Fibroblast of lung (primary cell): ENCODE measurements at regions not wholly inside any gene's neighbourhood (a gene's known extent, or its start where the extent isn't known, plus 50 kb on each side); places are given as distances from the start of the nearest gene placed in this dataset.

Experiments used
- CTCF ChIP-seq, 2 donors: IDR thresholded peaks in 1 of 2; conservative IDR thresholded peaks in 1 of 2; 1 replicate in 1 of 2; 2 replicates in 1 of 2; pipeline ENCODE4 v1.5.1; 2011 to 2012; ENCODE audit warnings: low read length in 2 of 2, control low read depth in 1 of 2, inconsistent platforms in 1 of 2, low read depth in 1 of 2, mild to moderate bottlenecking in 1 of 2
- EZH2 ChIP-seq: IDR thresholded peaks from 2 replicates; pipeline ENCODE4 v1.5.1; 2012; ENCODE audit warnings: low read length, control low read depth, mild to moderate bottlenecking; ENCODE audit errors: missing control alignments

GRCh38 chr9:105886136-105886535 lies 191.8 kb downstream of the TMEM38B start:
- TF ChIP-seq CTCF (conservative IDR thresholded peaks at IDR 0.05 in 1 of 2, IDR thresholded peaks at IDR 0.05 in 1 of 2; ENCODE audit: low read depth in 1 of 2, low read length in 2 of 2) (no peak), EZH2 (no peak)
